Lower lobe of right lung (tissue), 2 donors: ENCODE measurements at regions not wholly inside any gene's neighbourhood (a gene's known extent, or its start where the extent isn't known, plus 50 kb on each side); places are given as distances from the start of the nearest gene placed in this dataset.

Source experiments
- ATAC-seq, 2 donors: fragments of 200-7000 bp; cut with Tn5 transposase; one replicate each; pipeline ENCODE4 v1.9.1; 2020 to 2022; ENCODE audit warnings: mild to moderate bottlenecking in 2 of 2, moderate library complexity in 2 of 2
- DNase-seq: peaks from one replicate; pipeline ENCODE4 v3.0.0-alpha.2; 2020
- H3K27ac ChIP-seq: fragments of 200-600 bp; one replicate; pipeline ENCODE4 v1.8.0; 2022
- H3K27me3 ChIP-seq: fragments of 200-600 bp; one replicate; pipeline ENCODE4 v1.8.0; 2022; ENCODE audit warnings: low read depth
- H3K36me3 ChIP-seq: fragments of 200-600 bp; one replicate; pipeline ENCODE4 v1.8.0; 2022; ENCODE audit warnings: mild to moderate bottlenecking
- H3K4me1 ChIP-seq: fragments of 200-600 bp; one replicate; pipeline ENCODE4 v1.8.0; 2022
- H3K4me3 ChIP-seq: fragments of 200-600 bp; one replicate; pipeline ENCODE4 v1.8.0; 2022; ENCODE audit warnings: mild to moderate bottlenecking
- H3K9me3 ChIP-seq: fragments of 200-600 bp; one replicate; pipeline ENCODE4 v1.8.0; 2022
- intact Hi-C: fragments of 100-400 bp; cut with DNase I; formaldehyde crosslinking; loops from one replicate; pipeline ENCODE4 v1.11.0; 2022
- TF ChIP-seq, protein P1 (sequence below): fragments of 200-600 bp; IDR thresholded peaks from one replicate; pipeline ENCODE4 v1.8.0; 2022; ENCODE audit warnings: antibody characterized with exemption, mild to moderate bottlenecking
- donor health status: DM: no; HTN: yes; CAD: no; lungs with severe emphysema.

DNA sequence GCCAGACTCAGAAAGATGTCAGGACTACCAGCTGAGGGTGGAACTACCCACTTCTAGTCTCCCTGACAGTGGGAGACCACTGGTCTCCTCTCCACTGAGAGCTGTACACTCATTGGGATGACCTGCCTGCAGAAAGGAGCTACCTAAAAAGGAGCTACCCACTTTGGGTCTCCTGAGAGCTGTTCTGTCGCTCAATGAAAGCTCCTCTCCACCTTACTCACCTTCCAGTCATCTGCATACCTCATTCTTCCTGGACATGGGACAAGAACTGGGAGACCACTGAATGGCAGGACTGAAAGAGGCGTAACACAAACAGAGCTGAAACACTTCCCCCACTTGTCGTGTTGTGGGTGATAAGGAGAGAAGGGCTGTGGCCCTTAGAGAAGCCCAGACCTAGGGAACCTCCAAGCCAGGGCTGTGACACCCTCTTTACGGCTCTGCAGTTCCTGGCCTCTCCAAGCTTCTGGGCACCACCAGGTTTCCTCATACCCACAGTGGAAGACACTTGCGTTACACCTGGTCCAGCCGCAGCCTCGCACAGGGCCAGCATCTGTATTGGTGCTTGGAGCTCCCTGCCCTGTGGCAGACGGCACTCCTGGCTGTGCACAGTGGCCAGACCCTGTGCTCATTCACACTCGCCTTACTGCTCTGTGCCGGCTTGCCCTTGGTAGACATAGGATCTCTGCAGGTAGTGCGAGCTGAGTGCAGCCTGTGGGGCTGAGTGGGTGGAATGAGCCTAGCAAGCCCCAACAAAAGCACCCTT lies 54.9 kb upstream of the SLITRK6 start:
- DNase-seq (no peak), ATAC-seq (peak in 1 of 2 donors; percentile 29)
- no peaks in the 10 kb centered on the region for H3K27me3 ChIP-seq
- H3K4me3 ChIP-seq = no peak overlapping the region
- H3K9me3 ChIP-seq = no peaks in the 10 kb centered on the region
- no peaks in the 10 kb centered on the region for H3K36me3 ChIP-seq
- TF ChIP-seq, protein P1, sequence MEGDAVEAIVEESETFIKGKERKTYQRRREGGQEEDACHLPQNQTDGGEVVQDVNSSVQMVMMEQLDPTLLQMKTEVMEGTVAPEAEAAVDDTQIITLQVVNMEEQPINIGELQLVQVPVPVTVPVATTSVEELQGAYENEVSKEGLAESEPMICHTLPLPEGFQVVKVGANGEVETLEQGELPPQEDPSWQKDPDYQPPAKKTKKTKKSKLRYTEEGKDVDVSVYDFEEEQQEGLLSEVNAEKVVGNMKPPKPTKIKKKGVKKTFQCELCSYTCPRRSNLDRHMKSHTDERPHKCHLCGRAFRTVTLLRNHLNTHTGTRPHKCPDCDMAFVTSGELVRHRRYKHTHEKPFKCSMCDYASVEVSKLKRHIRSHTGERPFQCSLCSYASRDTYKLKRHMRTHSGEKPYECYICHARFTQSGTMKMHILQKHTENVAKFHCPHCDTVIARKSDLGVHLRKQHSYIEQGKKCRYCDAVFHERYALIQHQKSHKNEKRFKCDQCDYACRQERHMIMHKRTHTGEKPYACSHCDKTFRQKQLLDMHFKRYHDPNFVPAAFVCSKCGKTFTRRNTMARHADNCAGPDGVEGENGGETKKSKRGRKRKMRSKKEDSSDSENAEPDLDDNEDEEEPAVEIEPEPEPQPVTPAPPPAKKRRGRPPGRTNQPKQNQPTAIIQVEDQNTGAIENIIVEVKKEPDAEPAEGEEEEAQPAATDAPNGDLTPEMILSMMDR = no peak
- intact Hi-C loops = no loop called here
- H3K4me1 ChIP-seq = no peaks in the 10 kb centered on the region
- no peak overlapping the region for H3K27ac ChIP-seq

DNA sequence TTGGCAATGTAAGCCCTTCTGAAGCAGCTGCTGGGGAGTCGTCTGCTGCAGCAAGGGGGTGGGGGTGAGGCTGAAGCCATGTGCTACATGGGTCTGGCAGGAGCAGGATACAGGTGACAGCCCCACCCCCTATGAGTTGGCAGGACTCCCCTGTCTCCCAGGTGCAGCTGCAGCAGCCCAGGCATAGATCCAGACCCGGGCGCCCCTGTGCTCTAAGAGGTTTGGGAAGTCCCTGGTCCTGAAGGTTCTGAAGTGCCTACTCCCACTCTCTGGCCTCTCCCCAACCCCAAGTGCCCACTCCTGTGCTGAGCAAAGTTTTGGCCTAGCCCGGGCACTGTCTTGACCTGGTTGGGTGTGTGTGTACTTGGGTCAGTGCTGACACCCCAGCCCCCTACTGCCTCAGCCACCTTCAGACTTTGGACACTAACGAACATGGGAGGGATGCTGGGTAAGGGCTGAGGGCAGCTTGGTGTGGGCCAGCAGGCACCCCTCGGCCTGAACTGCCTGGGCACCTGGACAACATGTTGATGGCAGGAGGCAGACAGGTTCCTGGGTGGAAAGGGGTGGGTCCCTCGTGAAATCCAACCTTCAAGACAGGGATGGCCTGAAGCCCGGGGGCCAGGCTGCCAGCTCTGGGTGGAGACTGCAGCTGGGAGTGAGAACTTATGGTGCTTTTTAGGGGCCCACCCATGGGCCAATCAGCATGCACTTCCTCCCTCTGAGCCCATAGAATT lies 54.1 kb upstream of the SLITRK6 start:
- DNase-seq = no peak
- Histone ChIP-seq H3K27me3 (no peaks in the 10 kb centered on the region), H3K9me3 (no peaks in the 10 kb centered on the region), H3K36me3 (no peaks in the 10 kb centered on the region), H3K4me3 (no peak overlapping the region), H3K4me1 (no peaks in the 10 kb centered on the region), H3K27ac (no peak overlapping the region)
- intact Hi-C loops = no loop called here
- ATAC-seq = peak in 1 of 2 donors; percentile 52
- TF ChIP-seq, protein P1 = no peak
